ENCODE measurements at regions not wholly inside any gene's neighbourhood (a gene's known extent, or its start where the extent isn't known, plus 50 kb on each side); places are given as distances from the start of the nearest gene placed in this dataset.

DNA sequence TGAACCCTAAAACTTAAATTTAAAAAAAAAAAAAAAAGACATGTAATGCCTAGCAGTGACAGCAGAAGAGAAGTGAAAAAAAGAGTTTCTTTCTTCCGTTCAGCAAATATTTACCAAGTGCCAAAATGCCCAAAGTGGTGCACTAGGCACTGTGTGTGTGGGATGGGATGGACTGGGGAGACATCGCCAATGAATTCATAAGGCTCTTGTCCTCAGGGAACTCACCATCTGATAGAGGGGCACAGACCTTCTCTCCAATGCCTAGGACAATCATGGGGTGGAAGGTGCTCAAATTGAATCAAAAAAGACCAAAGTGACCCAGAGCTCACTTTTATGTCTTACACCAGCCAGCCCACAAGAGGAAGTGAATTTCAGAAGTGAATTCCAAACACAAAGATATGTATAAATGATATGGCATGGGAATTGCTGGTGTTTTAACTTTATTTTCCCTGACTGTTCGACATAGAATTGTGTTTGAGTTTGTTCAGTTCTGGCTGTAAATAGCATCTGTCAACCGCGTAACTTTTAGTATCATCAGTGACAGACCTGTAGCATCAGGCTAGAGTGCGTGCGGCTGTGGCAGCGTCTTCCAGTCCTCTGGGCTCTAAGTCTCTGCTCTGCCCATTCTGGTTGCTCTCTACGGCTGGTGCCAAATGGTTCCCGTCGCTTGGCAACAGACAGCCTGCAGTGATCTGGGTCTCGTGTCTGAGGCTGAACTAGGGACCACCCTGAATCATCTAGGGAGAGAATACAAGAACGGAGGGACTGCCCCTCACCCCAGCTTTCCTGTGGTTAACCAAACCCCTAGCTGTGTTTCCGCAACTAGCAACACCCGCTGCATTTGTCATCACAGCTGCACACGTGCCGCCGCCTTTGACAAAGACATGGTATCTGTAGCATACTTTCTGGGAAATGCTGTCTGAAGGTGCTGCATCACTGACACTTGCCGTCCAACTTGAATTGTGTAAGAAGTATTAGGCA is 154.0 kb upstream of the THBS1 start:
- Histone ChIP-seq H3K9me3 (ENCODE audit: insufficient read depth, low read length) (no peaks in the 10 kb centered on the region), H4K20me1 (ENCODE audit: low read depth, low read length) (no peaks in the 10 kb centered on the region), H2AFZ (ENCODE audit: low read depth, low read length, severe bottlenecking) (no peak overlapping the region), H3F3A (ENCODE audit: insufficient read depth) (no peaks in the 10 kb centered on the region), H3K27me3 (ENCODE audit: low read length) (no peaks in the 10 kb centered on the region), H3K9ac (ENCODE audit: low read length) (no peak overlapping the region), H3K4me2 (ENCODE audit: low read depth, low read length, poor library complexity, severe bottlenecking) (peak overlapping the region; percentile 22), H3K36me3 (ENCODE audit: low read length) (no peaks in the 10 kb centered on the region), H3K79me2 (ENCODE audit: insufficient read depth, low read length) (no peaks in the 10 kb centered on the region), H3K9me2 (replicated peaks; ENCODE audit: insufficient read depth, low read length) (no peaks in the 10 kb centered on the region), H3K4me3 (ENCODE audit: insufficient read depth, low read length, poor library complexity, severe bottlenecking) (no peak overlapping the region), H3K27ac (ENCODE audit: low read depth, low read length) (no peak overlapping the region)
- TF ChIP-seq, protein P1, sequence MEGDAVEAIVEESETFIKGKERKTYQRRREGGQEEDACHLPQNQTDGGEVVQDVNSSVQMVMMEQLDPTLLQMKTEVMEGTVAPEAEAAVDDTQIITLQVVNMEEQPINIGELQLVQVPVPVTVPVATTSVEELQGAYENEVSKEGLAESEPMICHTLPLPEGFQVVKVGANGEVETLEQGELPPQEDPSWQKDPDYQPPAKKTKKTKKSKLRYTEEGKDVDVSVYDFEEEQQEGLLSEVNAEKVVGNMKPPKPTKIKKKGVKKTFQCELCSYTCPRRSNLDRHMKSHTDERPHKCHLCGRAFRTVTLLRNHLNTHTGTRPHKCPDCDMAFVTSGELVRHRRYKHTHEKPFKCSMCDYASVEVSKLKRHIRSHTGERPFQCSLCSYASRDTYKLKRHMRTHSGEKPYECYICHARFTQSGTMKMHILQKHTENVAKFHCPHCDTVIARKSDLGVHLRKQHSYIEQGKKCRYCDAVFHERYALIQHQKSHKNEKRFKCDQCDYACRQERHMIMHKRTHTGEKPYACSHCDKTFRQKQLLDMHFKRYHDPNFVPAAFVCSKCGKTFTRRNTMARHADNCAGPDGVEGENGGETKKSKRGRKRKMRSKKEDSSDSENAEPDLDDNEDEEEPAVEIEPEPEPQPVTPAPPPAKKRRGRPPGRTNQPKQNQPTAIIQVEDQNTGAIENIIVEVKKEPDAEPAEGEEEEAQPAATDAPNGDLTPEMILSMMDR (IDR thresholded peaks at IDR 0.05; ENCODE audit: insufficient read depth, low read length, poor library complexity, severe bottlenecking), result no peak
- TF ChIP-seq EZH2phosphoT487 (conservative IDR thresholded peaks at IDR 0.05; ENCODE audit: low read length), result no peak

DNA sequence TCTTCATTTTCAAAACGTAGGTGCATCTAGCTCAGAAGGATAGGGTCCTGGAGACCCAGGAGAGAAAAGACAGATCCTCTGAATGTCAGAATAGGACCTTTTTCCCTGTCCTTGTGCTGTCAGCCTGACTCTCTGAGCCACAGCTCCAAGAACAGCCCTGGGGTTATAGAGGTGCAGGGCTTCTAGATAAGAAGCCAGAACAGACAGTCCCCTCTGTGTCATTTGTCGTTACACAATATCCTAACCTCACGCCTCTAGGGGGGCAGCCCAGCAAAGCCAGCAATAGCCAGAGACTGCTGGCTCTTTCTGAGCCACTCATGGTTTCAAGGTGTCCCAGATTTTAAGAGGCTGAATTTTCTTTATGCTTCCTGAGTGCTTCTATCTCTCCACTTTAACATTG is 153.2 kb upstream of the THBS1 start:
- H3K27ac ChIP-seq (ENCODE audit: low read depth, low read length), result no peak overlapping the region
- no peak overlapping the region for H3K9ac ChIP-seq (ENCODE audit: low read length)
- no peak overlapping the region for H2AFZ ChIP-seq (ENCODE audit: low read depth, low read length, severe bottlenecking)
- no peak overlapping the region for H3K4me2 ChIP-seq (ENCODE audit: low read depth, low read length, poor library complexity, severe bottlenecking)
- H4K20me1 ChIP-seq (ENCODE audit: low read depth, low read length), result no peaks in the 10 kb centered on the region
- no peaks in the 10 kb centered on the region for H3K36me3 ChIP-seq (ENCODE audit: low read length)
- no peaks in the 10 kb centered on the region for H3K27me3 ChIP-seq (ENCODE audit: low read length)
- no peaks in the 10 kb centered on the region for H3K9me2 ChIP-seq (replicated peaks; ENCODE audit: insufficient read depth, low read length)
- no peak overlapping the region for H3K4me3 ChIP-seq (ENCODE audit: insufficient read depth, low read length, poor library complexity, severe bottlenecking)
- no peak for TF ChIP-seq EZH2phosphoT487 (conservative IDR thresholded peaks at IDR 0.05; ENCODE audit: low read length)
- no peaks in the 10 kb centered on the region for H3K9me3 ChIP-seq (ENCODE audit: insufficient read depth, low read length)
- no peaks in the 10 kb centered on the region for H3K79me2 ChIP-seq (ENCODE audit: insufficient read depth, low read length)
- H3F3A ChIP-seq (ENCODE audit: insufficient read depth), result no peaks in the 10 kb centered on the region

DNA sequence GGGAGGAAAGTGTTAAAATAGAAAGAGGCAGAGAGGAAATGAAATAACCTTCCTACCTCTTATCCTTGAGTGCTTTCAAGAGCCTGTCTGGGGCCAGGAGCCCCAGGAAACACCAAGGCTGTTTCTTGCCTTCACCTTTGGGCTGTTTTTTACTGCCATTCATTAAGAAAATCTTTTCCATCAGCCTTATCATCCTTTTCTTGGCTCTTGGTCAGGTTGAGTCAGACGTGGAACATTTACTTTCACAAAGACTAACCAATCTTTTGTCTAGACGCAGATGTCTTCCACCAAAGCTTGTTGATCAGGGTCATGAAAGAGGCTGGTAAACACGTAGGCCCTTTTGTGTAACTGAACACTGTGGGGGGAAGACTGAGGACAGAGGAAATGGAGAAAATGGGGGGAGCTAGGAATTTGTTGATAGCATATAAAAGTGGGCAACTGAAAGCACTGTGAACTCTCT is 151.0 kb upstream of the THBS1 start:
- Histone ChIP-seq H3F3A (ENCODE audit: insufficient read depth) (no peaks in the 10 kb centered on the region), H3K79me2 (ENCODE audit: insufficient read depth, low read length) (no peaks in the 10 kb centered on the region), H2AFZ (ENCODE audit: low read depth, low read length, severe bottlenecking) (no peak overlapping the region), H3K36me3 (ENCODE audit: low read length) (no peaks in the 10 kb centered on the region), H3K9me3 (ENCODE audit: insufficient read depth, low read length) (no peaks in the 10 kb centered on the region), H3K4me3 (ENCODE audit: insufficient read depth, low read length, poor library complexity, severe bottlenecking) (no peak overlapping the region), H3K9me2 (replicated peaks; ENCODE audit: insufficient read depth, low read length) (no peaks in the 10 kb centered on the region), H4K20me1 (ENCODE audit: low read depth, low read length) (no peaks in the 10 kb centered on the region), H3K27ac (ENCODE audit: low read depth, low read length) (no peak overlapping the region), H3K9ac (ENCODE audit: low read length) (no peak overlapping the region), H3K4me2 (ENCODE audit: low read depth, low read length, poor library complexity, severe bottlenecking) (no peak overlapping the region), H3K27me3 (ENCODE audit: low read length) (no peaks in the 10 kb centered on the region)
- TF ChIP-seq EZH2phosphoT487 (conservative IDR thresholded peaks at IDR 0.05; ENCODE audit: low read length), result no peak
- TF ChIP-seq, protein P1 (IDR thresholded peaks at IDR 0.05; ENCODE audit: insufficient read depth, low read length, poor library complexity, severe bottlenecking), result no peak

DNA sequence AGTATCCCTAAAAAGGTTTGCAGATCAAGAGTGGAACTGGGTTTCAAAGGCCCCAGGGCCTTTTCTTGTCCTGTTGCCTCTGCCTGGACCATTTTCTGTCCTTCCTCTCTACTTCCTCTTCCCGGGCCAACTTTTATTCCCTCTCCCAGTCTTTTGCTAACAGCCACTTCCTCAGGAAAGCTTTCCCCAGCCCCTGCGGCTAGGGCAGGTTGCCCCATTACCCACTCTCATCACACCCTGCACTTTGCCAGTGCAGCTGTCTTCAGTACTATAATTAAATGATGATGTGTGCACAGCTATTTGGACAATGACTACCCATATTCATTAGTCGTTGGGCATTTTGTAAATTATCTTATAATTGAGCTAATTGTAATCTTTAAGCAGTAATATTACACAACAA is 150.5 kb upstream of the THBS1 start:
- no peaks in the 10 kb centered on the region for H3K9me2 ChIP-seq (replicated peaks; ENCODE audit: insufficient read depth, low read length)
- no peak overlapping the region for H3K9ac ChIP-seq (ENCODE audit: low read length)
- H2AFZ ChIP-seq (ENCODE audit: low read depth, low read length, severe bottlenecking), result no peak overlapping the region
- H3K9me3 ChIP-seq (ENCODE audit: insufficient read depth, low read length), result no peaks in the 10 kb centered on the region
- no peak for TF ChIP-seq EZH2phosphoT487 (conservative IDR thresholded peaks at IDR 0.05; ENCODE audit: low read length)
- TF ChIP-seq, protein P1 (IDR thresholded peaks at IDR 0.05; ENCODE audit: insufficient read depth, low read length, poor library complexity, severe bottlenecking), result no peak
- no peak overlapping the region for H3K4me3 ChIP-seq (ENCODE audit: insufficient read depth, low read length, poor library complexity, severe bottlenecking)
- no peaks in the 10 kb centered on the region for H3K79me2 ChIP-seq (ENCODE audit: insufficient read depth, low read length)
- no peaks in the 10 kb centered on the region for H3K27me3 ChIP-seq (ENCODE audit: low read length)
- no peaks in the 10 kb centered on the region for H3K36me3 ChIP-seq (ENCODE audit: low read length)
- no peaks in the 10 kb centered on the region for H3F3A ChIP-seq (ENCODE audit: insufficient read depth)
- H4K20me1 ChIP-seq (ENCODE audit: low read depth, low read length), result no peaks in the 10 kb centered on the region
- no peak overlapping the region for H3K27ac ChIP-seq (ENCODE audit: low read depth, low read length)
- no peak overlapping the region for H3K4me2 ChIP-seq (ENCODE audit: low read depth, low read length, poor library complexity, severe bottlenecking)

Data from SU-DHL-6 (cell line).